ENCODE measurements at regions not wholly inside any gene's neighbourhood (a gene's known extent, or its start where the extent isn't known, plus 50 kb on each side); places are given as distances from the start of the nearest gene placed in this dataset.

DNA sequence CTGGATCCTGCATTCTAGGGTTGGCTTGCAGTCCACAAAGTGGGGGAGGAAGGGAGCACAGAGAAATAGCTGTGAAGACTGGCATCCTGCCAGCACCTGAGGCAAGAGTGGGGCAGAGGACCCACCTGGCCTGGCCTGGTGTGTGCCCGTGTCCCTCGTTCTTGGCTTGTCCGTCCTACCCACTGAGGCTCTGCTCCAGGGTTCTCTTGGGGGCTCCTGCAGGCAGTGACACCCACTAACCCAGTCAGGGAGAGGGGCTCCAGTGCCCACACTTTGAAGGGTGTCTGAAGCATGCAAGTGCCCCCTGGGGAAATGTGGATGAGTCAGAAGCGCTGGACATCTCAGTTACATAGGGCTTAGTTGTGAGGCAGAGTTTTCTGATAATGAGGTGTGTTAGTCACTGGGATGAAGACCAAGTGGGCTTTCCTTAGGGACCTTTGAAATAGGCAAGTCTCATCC is 79.4 kb downstream of the SLC4A3 start:
- DNase-seq (ENCODE audit: insufficient read length, low spot score, missing footprints), result peak; percentile 87

GRCh38 chr2:219707496-219708285 is 80.3 kb downstream of the SLC4A3 start:
- Histone ChIP-seq H2AFZ (ENCODE audit: low read length) (no peak overlapping the region), H3K4me1 (ENCODE audit: insufficient read depth, low read length) (peaks cover 24% of the 10 kb centered on the region), H3K4me2 (ENCODE audit: insufficient read depth, low read length) (peak overlapping the region; percentile 8), H3K36me3 (ENCODE audit: insufficient read depth, low read length) (no peaks in the 10 kb centered on the region), H3K27ac (ENCODE audit: low read depth, low read length) (no peak overlapping the region), H4K20me1 (ENCODE audit: insufficient read depth, low read length) (no peaks in the 10 kb centered on the region), H3K4me3 (ENCODE audit: insufficient read depth, low read length) (no peak overlapping the region), H3K27me3 (ENCODE audit: insufficient read depth, low read length) (peaks cover 18% of the 10 kb centered on the region), H3K9me3 (ENCODE audit: low read depth, low read length) (no peaks in the 10 kb centered on the region), H3K79me2 (ENCODE audit: insufficient read depth, low read length) (no peaks in the 10 kb centered on the region)
- TF ChIP-seq CTCF (IDR thresholded peaks at IDR 0.05; ENCODE audit: extremely low read depth, low read depth, low read length), result no peak
- no peak for DNase-seq (ENCODE audit: insufficient read length, low spot score, missing footprints)

More for the DNA sequence above, 79.4 kb downstream of the SLC4A3 start:
- peaks cover 24% of the 10 kb centered on the region for H3K4me1 ChIP-seq (ENCODE audit: insufficient read depth, low read length)
- no peaks in the 10 kb centered on the region for H3K9me3 ChIP-seq (ENCODE audit: low read depth, low read length)
- no peaks in the 10 kb centered on the region for H3K36me3 ChIP-seq (ENCODE audit: insufficient read depth, low read length)
- H4K20me1 ChIP-seq (ENCODE audit: insufficient read depth, low read length), result no peaks in the 10 kb centered on the region
- no peak overlapping the region for H2AFZ ChIP-seq (ENCODE audit: low read length)
- no peak overlapping the region for H3K27ac ChIP-seq (ENCODE audit: low read depth, low read length)
- peaks cover 13% of the 10 kb centered on the region for H3K27me3 ChIP-seq (ENCODE audit: insufficient read depth, low read length)
- H3K4me2 ChIP-seq (ENCODE audit: insufficient read depth, low read length), result peak overlapping the region; percentile 8
- no peaks in the 10 kb centered on the region for H3K79me2 ChIP-seq (ENCODE audit: insufficient read depth, low read length)
- no peak for TF ChIP-seq CTCF (IDR thresholded peaks at IDR 0.05; ENCODE audit: extremely low read depth, low read depth, low read length)
- H3K4me3 ChIP-seq (ENCODE audit: insufficient read depth, low read length), result no peak overlapping the region

DNA sequence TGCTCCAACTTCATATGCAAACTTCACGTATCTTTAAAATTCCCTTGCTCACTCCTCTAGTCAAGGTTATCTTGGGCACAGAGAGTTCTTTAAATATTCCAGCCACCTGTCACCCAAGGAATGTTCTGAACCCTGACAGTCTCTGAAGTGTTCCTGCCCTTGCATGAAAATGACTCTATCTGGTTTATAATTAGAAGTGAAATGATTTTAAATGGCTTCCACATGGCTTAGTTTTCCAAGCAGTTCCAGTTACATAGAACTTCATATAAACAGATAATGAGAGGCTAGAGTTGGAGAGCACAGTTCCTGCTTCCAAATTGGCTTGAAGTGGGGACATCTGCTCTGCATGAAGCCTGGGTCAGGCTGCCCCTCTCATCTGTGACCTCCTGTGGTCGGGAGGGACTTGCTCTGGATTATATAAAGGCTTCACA is 81.9 kb downstream of the SLC4A3 start:
- no peak overlapping the region for H2AFZ ChIP-seq (ENCODE audit: low read length)
- no peak overlapping the region for H3K4me2 ChIP-seq (ENCODE audit: insufficient read depth, low read length)
- H4K20me1 ChIP-seq (ENCODE audit: insufficient read depth, low read length), result no peaks in the 10 kb centered on the region
- TF ChIP-seq CTCF (IDR thresholded peaks at IDR 0.05; ENCODE audit: extremely low read depth, low read depth, low read length), result no peak
- no peak overlapping the region for H3K4me3 ChIP-seq (ENCODE audit: insufficient read depth, low read length)
- H3K9me3 ChIP-seq (ENCODE audit: low read depth, low read length), result no peaks in the 10 kb centered on the region
- H3K79me2 ChIP-seq (ENCODE audit: insufficient read depth, low read length), result no peaks in the 10 kb centered on the region
- H3K36me3 ChIP-seq (ENCODE audit: insufficient read depth, low read length), result no peaks in the 10 kb centered on the region
- DNase-seq (ENCODE audit: insufficient read length, low spot score, missing footprints), result no peak
- H3K27ac ChIP-seq (ENCODE audit: low read depth, low read length), result no peak overlapping the region
- peaks cover 17% of the 10 kb centered on the region for H3K27me3 ChIP-seq (ENCODE audit: insufficient read depth, low read length)
- peaks cover 19% of the 10 kb centered on the region for H3K4me1 ChIP-seq (ENCODE audit: insufficient read depth, low read length)

DNA sequence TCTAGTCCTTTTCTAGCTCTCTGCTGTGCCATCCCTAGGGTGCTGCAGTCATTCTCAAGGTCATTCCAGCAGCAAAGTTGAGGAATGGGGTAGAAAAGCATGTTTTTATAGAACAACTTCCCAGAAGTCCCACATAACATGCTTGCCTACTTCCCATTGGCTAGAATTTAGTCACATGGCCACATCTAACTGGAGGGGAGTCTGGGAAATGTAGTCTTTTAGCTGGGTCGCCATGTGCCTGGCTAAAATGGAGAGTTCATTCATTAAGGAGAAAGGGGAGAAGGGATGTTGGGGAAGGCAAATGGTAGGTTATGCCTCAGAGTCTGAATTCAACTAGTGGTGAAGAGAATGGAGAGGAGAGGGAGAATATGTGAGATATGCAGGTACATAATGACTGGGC is 85.7 kb downstream of the SLC4A3 start:
- DNase-seq (ENCODE audit: insufficient read length, low spot score, missing footprints), result no peak
- TF ChIP-seq CTCF (IDR thresholded peaks at IDR 0.05; ENCODE audit: extremely low read depth, low read depth, low read length), result no peak

More for the DNA sequence above, 85.7 kb downstream of the SLC4A3 start:
- no peak overlapping the region for H3K4me3 ChIP-seq (ENCODE audit: insufficient read depth, low read length)
- H3K79me2 ChIP-seq (ENCODE audit: insufficient read depth, low read length), result no peaks in the 10 kb centered on the region
- H3K4me2 ChIP-seq (ENCODE audit: insufficient read depth, low read length), result peak overlapping the region; percentile 51
- peaks cover 8% of the 10 kb centered on the region for H3K27me3 ChIP-seq (ENCODE audit: insufficient read depth, low read length)
- no peaks in the 10 kb centered on the region for H3K9me3 ChIP-seq (ENCODE audit: low read depth, low read length)
- H3K27ac ChIP-seq (ENCODE audit: low read depth, low read length), result no peak overlapping the region
- H4K20me1 ChIP-seq (ENCODE audit: insufficient read depth, low read length), result no peaks in the 10 kb centered on the region
- peaks cover 2% of the 10 kb centered on the region for H3K4me1 ChIP-seq (ENCODE audit: insufficient read depth, low read length)
- peak overlapping the region; percentile 50 for H2AFZ ChIP-seq (ENCODE audit: low read length)
- H3K36me3 ChIP-seq (ENCODE audit: insufficient read depth, low read length), result no peaks in the 10 kb centered on the region
